ENCODE measurements at regions not wholly inside any gene's neighbourhood (a gene's known extent, or its start where the extent isn't known, plus 50 kb on each side); places are given as distances from the start of the nearest gene placed in this dataset.

- TF ChIP-seq, protein P1, sequence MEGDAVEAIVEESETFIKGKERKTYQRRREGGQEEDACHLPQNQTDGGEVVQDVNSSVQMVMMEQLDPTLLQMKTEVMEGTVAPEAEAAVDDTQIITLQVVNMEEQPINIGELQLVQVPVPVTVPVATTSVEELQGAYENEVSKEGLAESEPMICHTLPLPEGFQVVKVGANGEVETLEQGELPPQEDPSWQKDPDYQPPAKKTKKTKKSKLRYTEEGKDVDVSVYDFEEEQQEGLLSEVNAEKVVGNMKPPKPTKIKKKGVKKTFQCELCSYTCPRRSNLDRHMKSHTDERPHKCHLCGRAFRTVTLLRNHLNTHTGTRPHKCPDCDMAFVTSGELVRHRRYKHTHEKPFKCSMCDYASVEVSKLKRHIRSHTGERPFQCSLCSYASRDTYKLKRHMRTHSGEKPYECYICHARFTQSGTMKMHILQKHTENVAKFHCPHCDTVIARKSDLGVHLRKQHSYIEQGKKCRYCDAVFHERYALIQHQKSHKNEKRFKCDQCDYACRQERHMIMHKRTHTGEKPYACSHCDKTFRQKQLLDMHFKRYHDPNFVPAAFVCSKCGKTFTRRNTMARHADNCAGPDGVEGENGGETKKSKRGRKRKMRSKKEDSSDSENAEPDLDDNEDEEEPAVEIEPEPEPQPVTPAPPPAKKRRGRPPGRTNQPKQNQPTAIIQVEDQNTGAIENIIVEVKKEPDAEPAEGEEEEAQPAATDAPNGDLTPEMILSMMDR (conservative IDR thresholded peaks at IDR 0.05; ENCODE audit: low read depth in 2 of 2), result no peak
- no peak for TF ChIP-seq POLR2AphosphoS5 (IDR thresholded peaks at IDR 0.05; ENCODE audit: low read depth)
- TF ChIP-seq CREB1 (CRISPR knock-in tag; IDR thresholded peaks at IDR 0.05; ENCODE audit: low read depth), result no peak
These were observed 278.8 kb downstream of the CD83 start for GRCh38 chr6:14396392-14396791.
